HG02798 (cell line): ENCODE measurements at regions not wholly inside any gene's neighbourhood (a gene's known extent, or its start where the extent isn't known, plus 50 kb on each side); places are given as distances from the start of the nearest gene placed in this dataset.
"Not testable (repeated sequence)": the region's sequence is repeated elsewhere in the genome, so short reads cannot be mapped to it uniquely, and the experiment has no call there.

Source experiments
- ATAC-seq: cut with Tn5 transposase; IDR thresholded peaks from one replicate; pipeline ENCODE4 v1.9.1; 2021; ENCODE audit warnings: mild to moderate bottlenecking; ENCODE audit not compliant: unreplicated experiment, poor library complexity

- ATAC-seq: no peak
Measured at GRCh38 chr10:94123258-94123995, 129.7 kb downstream of the PLCE1 start.

GRCh38 chr10:94124147-94124546 lies 130.4 kb downstream of the PLCE1 start:
- ATAC-seq: not testable (repeated sequence)

GRCh38 chr10:94125268-94125667 lies 131.5 kb downstream of the PLCE1 start:
- not testable (repeated sequence) for ATAC-seq

- ATAC-seq: no peak
Measured at GRCh38 chr10:94125856-94126255, 132.1 kb downstream of the PLCE1 start.

- no peak for ATAC-seq
Measured at GRCh38 chr10:94129393-94130130, 135.8 kb downstream of the PLCE1 start.

- no peak for ATAC-seq
Measured at GRCh38 chr10:94131885-94132284, 138.2 kb downstream of the PLCE1 start.

- no peak for ATAC-seq
Measured at GRCh38 chr10:94133239-94133638, 139.5 kb downstream of the PLCE1 start.

- ATAC-seq: no peak
Measured at GRCh38 chr10:94137747-94138146, 144.0 kb downstream of the PLCE1 start.

GRCh38 chr10:94138391-94138790 lies 144.7 kb downstream of the PLCE1 start:
- no peak for ATAC-seq

- no peak for ATAC-seq
Measured at GRCh38 chr10:94143261-94143660, 149.5 kb downstream of the PLCE1 start.

- ATAC-seq: no peak
Measured at GRCh38 chr10:94146313-94146712, 152.6 kb downstream of the PLCE1 start.

GRCh38 chr10:94146746-94147145 lies 153.0 kb downstream of the PLCE1 start:
- no peak for ATAC-seq

GRCh38 chr10:94149702-94150101 lies 156.0 kb downstream of the PLCE1 start:
- ATAC-seq: no peak

- no peak for ATAC-seq
Measured at GRCh38 chr10:94150541-94151184, 156.9 kb downstream of the PLCE1 start.

- ATAC-seq: no peak
Measured at GRCh38 chr10:94155722-94156271, 162.1 kb downstream of the PLCE1 start.

- ATAC-seq: no peak
Measured at GRCh38 chr10:94156453-94156852, 162.7 kb downstream of the PLCE1 start.

GRCh38 chr10:94165158-94165611 lies 171.5 kb downstream of the PLCE1 start:
- not testable (repeated sequence) for ATAC-seq

GRCh38 chr10:94172332-94172731 lies 178.6 kb downstream of the PLCE1 start:
- no peak for ATAC-seq

- no peak for ATAC-seq
Measured at GRCh38 chr10:94173594-94173993, 179.9 kb downstream of the PLCE1 start.

- no peak for ATAC-seq
Measured at GRCh38 chr10:94174838-94175237, 181.1 kb downstream of the PLCE1 start.
